Vagina (tissue), 2 donors: ENCODE measurements at regions not wholly inside any gene's neighbourhood (a gene's known extent, or its start where the extent isn't known, plus 50 kb on each side); places are given as distances from the start of the nearest gene placed in this dataset.

Experiments used
- POLR2A ChIP-seq, 2 donors: fragments of 450-650 bp; IDR thresholded peaks; one replicate each; pipeline ENCODE4 v1.6.1; 2017; ENCODE audit warnings: antibody characterized with exemption in 2 of 2, mild to moderate bottlenecking in 2 of 2, moderate library complexity in 2 of 2
- POLR2AphosphoS5 ChIP-seq, 2 donors: sonication (generic); formaldehyde crosslinking; IDR thresholded peaks; one replicate each; pipeline ENCODE4 v1.9.0; 2017; ENCODE audit warnings: antibody characterized with exemption in 2 of 2, mild to moderate bottlenecking in 2 of 2, low read depth in 1 of 2; ENCODE audit not compliant: insufficient read depth in 1 of 2
- TF ChIP-seq, protein P1 (sequence below), 3 experiments: fragments of 450-650 bp in 2 of 3; fragments of 200-600 bp in 1 of 3; sonication (generic) in 1 of 3; IDR thresholded peaks; one replicate each; pipeline ENCODE4 v1.5.1; 2017 to 2019; ENCODE audit warnings: antibody characterized with exemption in 3 of 3, mild to moderate bottlenecking in 2 of 3, moderate library complexity in 2 of 3

GRCh38 chr20:29750268-29750899 is 1507.1 kb upstream of the DEFB115 start:
- TF ChIP-seq POLR2AphosphoS5 (IDR thresholded peaks at IDR 0.05; ENCODE audit: insufficient read depth in 1 of 2, low read depth in 1 of 2) = no peak
- TF ChIP-seq, protein P1, sequence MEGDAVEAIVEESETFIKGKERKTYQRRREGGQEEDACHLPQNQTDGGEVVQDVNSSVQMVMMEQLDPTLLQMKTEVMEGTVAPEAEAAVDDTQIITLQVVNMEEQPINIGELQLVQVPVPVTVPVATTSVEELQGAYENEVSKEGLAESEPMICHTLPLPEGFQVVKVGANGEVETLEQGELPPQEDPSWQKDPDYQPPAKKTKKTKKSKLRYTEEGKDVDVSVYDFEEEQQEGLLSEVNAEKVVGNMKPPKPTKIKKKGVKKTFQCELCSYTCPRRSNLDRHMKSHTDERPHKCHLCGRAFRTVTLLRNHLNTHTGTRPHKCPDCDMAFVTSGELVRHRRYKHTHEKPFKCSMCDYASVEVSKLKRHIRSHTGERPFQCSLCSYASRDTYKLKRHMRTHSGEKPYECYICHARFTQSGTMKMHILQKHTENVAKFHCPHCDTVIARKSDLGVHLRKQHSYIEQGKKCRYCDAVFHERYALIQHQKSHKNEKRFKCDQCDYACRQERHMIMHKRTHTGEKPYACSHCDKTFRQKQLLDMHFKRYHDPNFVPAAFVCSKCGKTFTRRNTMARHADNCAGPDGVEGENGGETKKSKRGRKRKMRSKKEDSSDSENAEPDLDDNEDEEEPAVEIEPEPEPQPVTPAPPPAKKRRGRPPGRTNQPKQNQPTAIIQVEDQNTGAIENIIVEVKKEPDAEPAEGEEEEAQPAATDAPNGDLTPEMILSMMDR (IDR thresholded peaks at IDR 0.05) = no peak
- TF ChIP-seq POLR2A (IDR thresholded peaks at IDR 0.05) = no peak
